ENCODE measurements at regions not wholly inside any gene's neighbourhood (a gene's known extent, or its start where the extent isn't known, plus 50 kb on each side); places are given as distances from the start of the nearest gene placed in this dataset.

DNA sequence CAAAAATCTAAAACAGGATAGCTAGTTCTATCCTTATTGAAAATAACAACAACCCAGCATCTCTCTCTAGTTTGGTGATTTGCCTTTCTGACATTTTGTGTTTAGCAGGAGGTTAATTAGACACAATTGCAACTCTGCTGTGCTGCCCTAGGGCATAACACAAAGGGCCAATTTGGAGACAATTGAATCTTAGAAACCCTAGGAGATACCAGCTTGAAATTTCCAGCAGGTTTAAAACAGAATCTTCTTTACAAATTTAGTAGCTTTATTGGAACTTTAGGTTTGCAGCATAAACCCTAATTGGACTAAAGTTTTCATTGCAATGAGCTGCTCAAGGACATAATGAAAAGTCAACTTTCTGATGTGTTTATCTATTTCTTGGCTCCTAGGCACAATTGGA, 166.7 kb upstream of the FER start:
- no peaks in the 10 kb centered on the region for H3K9me3 ChIP-seq (ENCODE audit: control insufficient read depth in 1 of 2, insufficient read depth in 1 of 2, low read depth in 1 of 2, low read length in 2 of 2)
- intact Hi-C loops (cut with micrococcal nuclease), result no loop called here
- H3K9ac ChIP-seq (ENCODE audit: low read length), result no peak overlapping the region
- H3K4me2 ChIP-seq (ENCODE audit: low read length), result no peak overlapping the region
- CTCF ChIA-PET, result no interaction called here
- no peaks in the 10 kb centered on the region for H3K79me2 ChIP-seq (ENCODE audit: insufficient read depth, low read length)
- POLR2A ChIA-PET, result no interaction called here
- no peaks in the 10 kb centered on the region for H4K20me1 ChIP-seq (ENCODE audit: insufficient read depth)
- H3K36me3 ChIP-seq (ENCODE audit: control insufficient read depth in 1 of 2, insufficient read depth in 2 of 2, low read length in 2 of 2), result no peaks in the 10 kb centered on the region
- RAD21 ChIA-PET (ENCODE audit: low non-redundant PET in 1 of 2, low total read pairs in 2 of 2, uncharacterized antibody in 2 of 2, unreplicated experiment in 2 of 2), result no interaction called here
- no peak for DNase-seq (ENCODE audit: low read depth, low spot score)
- H3K4me3 ChIP-seq (replicated peaks in 1 of 2; ENCODE audit: low read depth in 1 of 2, low read length in 2 of 2), result no peak overlapping the region
- no peaks in the 10 kb centered on the region for H3K27me3 ChIP-seq (ENCODE audit: insufficient read depth, low read length)
- no TSS peak for BruUV-seq (replicated peaks)
- H3K4me1 ChIP-seq (ENCODE audit: control insufficient read depth in 1 of 2, insufficient read depth in 2 of 2, low read length in 2 of 2), result no peaks in the 10 kb centered on the region
- no peaks in the 10 kb centered on the region for H3K9me2 ChIP-seq (ENCODE audit: insufficient read depth)
- no peak for ATAC-seq
- no peak overlapping the region for H2AFZ ChIP-seq (ENCODE audit: low read depth, low read length, poor library complexity, severe bottlenecking)
- TF ChIP-seq SIN3A (IDR thresholded peaks at IDR 0.05; ENCODE audit: low read depth) (no peak), FOSL1 (IDR thresholded peaks at IDR 0.05; ENCODE audit: low read depth) (no peak), JUND (IDR thresholded peaks at IDR 0.05) (no peak), SP1 (IDR thresholded peaks at IDR 0.05; ENCODE audit: low read depth) (no peak), CBX3 (IDR thresholded peaks at IDR 0.05; ENCODE audit: low read depth) (no peak), YY1 (IDR thresholded peaks at IDR 0.05; ENCODE audit: extremely low read depth, insufficient replicate concordance, low read depth, low read length) (no peak), POLR2A (IDR thresholded peaks at IDR 0.05; ENCODE audit: borderline replicate concordance, extremely low read depth, insufficient read depth, insufficient read length) (no peak)
- TF ChIP-seq, protein P1, sequence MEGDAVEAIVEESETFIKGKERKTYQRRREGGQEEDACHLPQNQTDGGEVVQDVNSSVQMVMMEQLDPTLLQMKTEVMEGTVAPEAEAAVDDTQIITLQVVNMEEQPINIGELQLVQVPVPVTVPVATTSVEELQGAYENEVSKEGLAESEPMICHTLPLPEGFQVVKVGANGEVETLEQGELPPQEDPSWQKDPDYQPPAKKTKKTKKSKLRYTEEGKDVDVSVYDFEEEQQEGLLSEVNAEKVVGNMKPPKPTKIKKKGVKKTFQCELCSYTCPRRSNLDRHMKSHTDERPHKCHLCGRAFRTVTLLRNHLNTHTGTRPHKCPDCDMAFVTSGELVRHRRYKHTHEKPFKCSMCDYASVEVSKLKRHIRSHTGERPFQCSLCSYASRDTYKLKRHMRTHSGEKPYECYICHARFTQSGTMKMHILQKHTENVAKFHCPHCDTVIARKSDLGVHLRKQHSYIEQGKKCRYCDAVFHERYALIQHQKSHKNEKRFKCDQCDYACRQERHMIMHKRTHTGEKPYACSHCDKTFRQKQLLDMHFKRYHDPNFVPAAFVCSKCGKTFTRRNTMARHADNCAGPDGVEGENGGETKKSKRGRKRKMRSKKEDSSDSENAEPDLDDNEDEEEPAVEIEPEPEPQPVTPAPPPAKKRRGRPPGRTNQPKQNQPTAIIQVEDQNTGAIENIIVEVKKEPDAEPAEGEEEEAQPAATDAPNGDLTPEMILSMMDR (IDR thresholded peaks at IDR 0.05 in 2 of 3, conservative IDR thresholded peaks at IDR 0.05 in 1 of 3; ENCODE audit: borderline replicate concordance in 1 of 3, insufficient read depth in 1 of 3, low read depth in 2 of 3, low read length in 2 of 3), result no peak
- TF ChIP-seq, protein P2, sequence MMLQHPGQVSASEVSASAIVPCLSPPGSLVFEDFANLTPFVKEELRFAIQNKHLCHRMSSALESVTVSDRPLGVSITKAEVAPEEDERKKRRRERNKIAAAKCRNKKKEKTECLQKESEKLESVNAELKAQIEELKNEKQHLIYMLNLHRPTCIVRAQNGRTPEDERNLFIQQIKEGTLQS (IDR thresholded peaks at IDR 0.05), result no peak
- TF ChIP-seq, protein P3, sequence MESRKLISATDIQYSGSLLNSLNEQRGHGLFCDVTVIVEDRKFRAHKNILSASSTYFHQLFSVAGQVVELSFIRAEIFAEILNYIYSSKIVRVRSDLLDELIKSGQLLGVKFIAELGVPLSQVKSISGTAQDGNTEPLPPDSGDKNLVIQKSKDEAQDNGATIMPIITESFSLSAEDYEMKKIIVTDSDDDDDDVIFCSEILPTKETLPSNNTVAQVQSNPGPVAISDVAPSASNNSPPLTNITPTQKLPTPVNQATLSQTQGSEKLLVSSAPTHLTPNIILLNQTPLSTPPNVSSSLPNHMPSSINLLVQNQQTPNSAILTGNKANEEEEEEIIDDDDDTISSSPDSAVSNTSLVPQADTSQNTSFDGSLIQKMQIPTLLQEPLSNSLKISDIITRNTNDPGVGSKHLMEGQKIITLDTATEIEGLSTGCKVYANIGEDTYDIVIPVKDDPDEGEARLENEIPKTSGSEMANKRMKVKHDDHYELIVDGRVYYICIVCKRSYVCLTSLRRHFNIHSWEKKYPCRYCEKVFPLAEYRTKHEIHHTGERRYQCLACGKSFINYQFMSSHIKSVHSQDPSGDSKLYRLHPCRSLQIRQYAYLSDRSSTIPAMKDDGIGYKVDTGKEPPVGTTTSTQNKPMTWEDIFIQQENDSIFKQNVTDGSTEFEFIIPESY (IDR thresholded peaks at IDR 0.05; ENCODE audit: extremely low read depth, insufficient replicate concordance, low read length), result no peak
- TF ChIP-seq, protein P4, sequence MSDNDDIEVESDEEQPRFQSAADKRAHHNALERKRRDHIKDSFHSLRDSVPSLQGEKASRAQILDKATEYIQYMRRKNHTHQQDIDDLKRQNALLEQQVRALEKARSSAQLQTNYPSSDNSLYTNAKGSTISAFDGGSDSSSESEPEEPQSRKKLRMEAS (IDR thresholded peaks at IDR 0.05), result no peak
- no peak overlapping the region for H3K27ac ChIP-seq (ENCODE audit: low read depth, low read length)
